GM03348 (cell line): ENCODE measurements at regions not wholly inside any gene's neighbourhood (a gene's known extent, or its start where the extent isn't known, plus 50 kb on each side); places are given as distances from the start of the nearest gene placed in this dataset.

ENCODE experiments used
- DNase-seq: peaks from one replicate; pipeline ENCODE4 v3.0.0; 2012; ENCODE audit warnings: low spot score

DNA sequence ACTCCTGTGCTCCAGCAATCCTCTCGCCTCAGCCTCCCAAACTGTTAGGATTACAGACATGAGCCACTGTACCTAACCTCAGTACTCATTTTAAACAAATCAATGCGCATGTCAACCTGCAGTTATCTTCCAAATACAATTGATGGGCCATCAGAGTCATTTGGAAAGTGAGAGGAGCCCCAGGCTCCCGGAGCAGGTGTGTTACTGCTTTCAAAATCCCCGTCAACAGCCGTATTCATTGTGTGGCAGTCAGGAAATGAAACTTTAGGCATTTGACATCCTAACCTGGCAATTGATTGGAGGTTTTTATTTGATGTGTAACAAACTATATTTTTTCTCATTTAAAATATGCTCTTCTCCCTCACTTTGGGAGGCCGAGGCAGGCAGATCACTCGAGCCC, 623.6 kb upstream of the TENM3 start:
- no peak for DNase-seq

- peak; percentile 75 for DNase-seq
Observed at GRCh38 chr4:181637186-181638105, 605.8 kb upstream of the TENM3 start.

DNA sequence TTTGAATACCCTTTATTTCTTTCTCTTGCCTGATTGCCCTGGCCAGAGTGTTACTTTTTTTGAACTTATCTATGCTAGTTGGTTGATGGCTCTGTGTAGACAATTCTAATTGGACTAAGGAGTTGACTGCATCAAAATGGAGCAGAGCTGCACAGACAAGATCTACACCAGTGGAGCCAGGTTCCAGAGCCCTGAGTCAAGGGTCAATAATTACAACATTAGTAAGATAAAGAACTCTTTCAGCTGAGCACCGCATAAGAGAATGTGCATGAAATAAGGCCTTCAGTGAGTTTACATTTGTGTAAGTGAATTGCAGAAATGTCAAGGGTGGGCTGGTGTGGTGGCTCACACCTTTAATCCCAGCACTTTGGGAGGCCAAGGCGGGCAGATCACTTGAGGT, 599.7 kb upstream of the TENM3 start:
- no peak for DNase-seq

DNA sequence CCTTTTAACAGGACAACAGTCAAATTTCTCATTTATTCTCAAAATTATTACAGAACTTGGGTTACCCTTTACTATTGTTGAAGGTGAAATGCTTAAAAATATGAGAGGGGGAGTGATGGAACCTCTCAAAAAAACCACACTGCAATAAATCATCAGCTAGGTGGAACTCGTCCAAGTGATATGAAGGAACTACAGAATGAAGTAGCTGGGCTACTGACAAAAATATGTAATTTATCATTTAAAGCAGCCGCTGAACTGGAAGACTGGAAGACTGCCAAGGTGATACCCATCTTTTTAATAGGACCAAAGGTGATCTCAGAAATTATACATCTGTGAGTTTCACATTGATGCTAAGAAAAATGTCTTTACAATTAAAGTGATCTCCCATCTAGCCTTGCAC, 597.7 kb upstream of the TENM3 start:
- DNase-seq: no peak

GRCh38 chr4:181646864-181647263, 596.3 kb upstream of the TENM3 start:
- peak; percentile 27 for DNase-seq

GRCh38 chr4:181647396-181648147, 595.6 kb upstream of the TENM3 start:
- DNase-seq: no peak

GRCh38 chr4:181650033-181650825, 593.0 kb upstream of the TENM3 start:
- no peak for DNase-seq

GRCh38 chr4:181656748-181657147, 586.5 kb upstream of the TENM3 start:
- no peak for DNase-seq

DNA sequence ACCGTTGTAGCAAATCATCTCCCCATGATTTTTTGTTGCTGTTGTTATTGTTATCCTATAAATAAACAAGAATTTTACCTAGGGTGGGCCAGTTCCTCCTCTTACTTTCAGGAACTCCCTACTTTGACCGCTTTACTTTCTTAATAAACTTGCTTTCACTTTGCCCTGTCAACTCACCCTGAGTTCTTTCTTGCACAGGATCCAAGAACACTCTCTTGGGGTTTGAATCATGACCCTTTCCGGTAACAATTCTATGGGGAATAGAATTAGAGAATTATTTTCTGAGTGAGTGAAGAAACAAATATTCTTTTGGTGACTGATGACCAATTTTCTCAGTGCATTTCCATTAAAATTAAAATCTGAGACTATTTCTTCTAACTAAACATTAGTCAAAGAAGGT, 584.0 kb upstream of the TENM3 start:
- DNase-seq: no peak

- no peak for DNase-seq
Observed at GRCh38 chr4:181659876-181660275, 583.3 kb upstream of the TENM3 start.

- peak; percentile 37 for DNase-seq
Observed at GRCh38 chr4:181661090-181661489, 582.1 kb upstream of the TENM3 start.

DNA sequence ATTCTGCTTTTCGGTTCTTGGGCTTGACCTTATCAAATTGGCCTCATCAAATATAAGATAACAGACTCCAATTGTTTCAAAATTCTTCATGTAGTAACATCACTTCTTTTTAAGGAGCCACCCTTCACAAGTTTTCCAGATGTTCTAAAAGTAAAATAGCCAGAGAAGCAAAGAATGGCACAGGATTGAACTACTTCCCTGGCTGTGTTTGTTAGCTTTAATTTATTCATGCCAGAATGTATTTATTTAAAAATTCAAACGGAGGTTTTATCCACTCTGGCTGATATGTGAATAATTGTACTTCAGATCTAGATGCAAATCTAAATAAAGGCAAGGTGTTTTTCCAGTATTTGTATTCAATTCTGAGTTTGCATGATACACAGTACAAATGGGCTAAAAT, 581.3 kb upstream of the TENM3 start:
- no peak for DNase-seq

GRCh38 chr4:181662383-181662782, 580.8 kb upstream of the TENM3 start:
- no peak for DNase-seq

GRCh38 chr4:181670506-181670905, 572.7 kb upstream of the TENM3 start:
- DNase-seq: no peak

DNA sequence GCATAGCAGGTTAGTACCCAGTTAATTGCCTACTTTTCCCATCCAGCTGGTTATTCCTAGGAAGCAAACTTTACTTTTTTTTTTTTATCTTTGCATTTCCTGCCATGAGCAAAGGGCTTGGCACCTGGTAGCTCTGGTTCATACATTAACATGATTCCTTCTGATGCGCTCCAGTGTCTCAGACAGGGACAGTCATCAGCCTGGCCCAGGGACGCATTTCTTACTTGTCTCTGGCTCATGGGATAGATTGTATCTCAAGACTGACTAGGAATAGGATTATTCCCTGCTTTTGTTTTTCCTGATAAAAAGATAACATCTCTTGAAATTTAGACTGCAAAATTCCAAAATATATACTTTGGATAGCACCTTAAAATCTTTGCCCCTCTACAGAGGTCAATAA, 571.5 kb upstream of the TENM3 start:
- DNase-seq: no peak

- no peak for DNase-seq
Observed at GRCh38 chr4:181672751-181673150, 570.5 kb upstream of the TENM3 start.

DNA sequence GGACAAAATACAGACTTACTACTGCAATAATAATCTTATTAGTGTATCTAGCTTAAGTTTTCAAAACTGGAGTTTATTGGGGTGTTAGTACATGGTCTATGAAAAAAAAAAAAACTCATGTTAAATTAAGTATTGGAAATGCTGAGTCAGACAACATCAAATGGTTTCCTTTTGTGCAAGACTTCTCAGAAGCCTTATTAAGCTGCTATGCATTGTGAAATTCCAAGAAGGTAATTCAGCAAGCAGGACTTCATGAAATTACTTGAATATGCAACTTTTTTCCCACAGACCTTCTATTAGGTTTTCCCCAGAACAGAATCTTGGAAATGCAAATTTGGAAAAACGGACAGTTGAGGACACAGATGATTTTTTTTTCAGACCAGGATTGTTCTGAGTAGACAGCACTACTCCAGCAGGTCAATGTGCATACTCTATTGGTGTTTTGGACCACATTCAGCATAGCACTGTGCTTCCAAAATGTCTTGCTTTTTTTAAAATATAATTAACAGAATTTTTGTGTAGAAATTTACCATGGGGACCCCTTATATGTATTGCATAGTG, 568.8 kb upstream of the TENM3 start:
- peak; percentile 31 for DNase-seq

DNA sequence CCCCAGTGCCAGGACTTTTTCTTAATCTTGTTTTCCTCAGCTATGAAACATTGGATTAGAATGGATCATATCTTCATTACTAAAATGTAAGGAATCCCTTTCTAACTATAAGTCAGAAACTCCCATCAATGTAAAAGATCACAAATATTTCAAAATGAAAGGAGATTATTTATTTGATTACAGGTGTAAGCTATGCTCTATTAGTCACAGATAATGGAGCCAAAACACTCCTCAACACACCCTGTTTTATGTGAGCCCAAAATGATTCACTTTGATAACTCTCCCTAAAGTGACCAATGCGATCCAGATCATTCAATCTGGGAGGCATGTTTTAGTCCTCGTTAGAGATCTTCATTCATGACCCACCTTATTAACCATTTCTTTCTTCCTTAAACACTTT, 566.7 kb upstream of the TENM3 start:
- no peak for DNase-seq

DNA sequence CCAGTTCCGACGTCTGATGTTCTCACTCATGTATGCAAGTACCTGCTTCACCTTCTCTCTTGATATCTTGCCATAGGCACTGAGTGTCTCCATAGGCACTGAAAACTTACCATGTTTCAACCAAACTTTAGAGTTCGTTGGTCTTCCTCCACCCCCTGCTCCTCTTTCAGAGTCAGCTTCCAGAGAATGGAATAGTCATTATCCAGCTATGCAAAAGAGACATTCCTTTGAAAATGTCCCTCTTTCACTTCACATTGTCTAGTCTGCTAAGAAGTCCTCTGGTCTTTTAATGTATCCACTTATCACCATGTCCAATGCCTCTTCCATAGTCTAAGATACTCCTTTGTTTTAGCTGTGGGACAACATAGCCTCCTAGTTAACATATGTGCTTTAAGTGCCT, 566.0 kb upstream of the TENM3 start:
- peak; percentile 32 for DNase-seq

DNA sequence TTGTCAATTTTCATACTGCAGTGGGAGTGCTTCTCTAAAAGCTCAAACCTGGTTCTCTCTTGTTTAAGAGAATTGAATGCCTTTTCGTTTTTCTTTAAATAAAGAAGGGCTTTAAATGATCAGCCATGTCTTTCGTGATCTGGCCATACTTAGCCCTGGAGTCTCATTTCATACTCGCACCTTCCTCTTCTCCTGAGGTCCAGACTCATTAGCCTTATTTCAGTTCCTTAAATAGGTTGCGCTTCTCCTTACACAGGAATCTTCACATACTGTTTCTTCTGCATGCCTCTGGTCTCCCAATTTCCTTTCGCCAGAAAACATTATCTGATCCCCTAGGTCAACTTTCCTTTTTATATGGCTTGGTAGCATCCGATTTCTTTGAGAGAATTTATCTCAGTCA, 565.6 kb upstream of the TENM3 start:
- DNase-seq: no peak

- DNase-seq: no peak
Observed at GRCh38 chr4:181679754-181680153, 563.4 kb upstream of the TENM3 start.

DNA sequence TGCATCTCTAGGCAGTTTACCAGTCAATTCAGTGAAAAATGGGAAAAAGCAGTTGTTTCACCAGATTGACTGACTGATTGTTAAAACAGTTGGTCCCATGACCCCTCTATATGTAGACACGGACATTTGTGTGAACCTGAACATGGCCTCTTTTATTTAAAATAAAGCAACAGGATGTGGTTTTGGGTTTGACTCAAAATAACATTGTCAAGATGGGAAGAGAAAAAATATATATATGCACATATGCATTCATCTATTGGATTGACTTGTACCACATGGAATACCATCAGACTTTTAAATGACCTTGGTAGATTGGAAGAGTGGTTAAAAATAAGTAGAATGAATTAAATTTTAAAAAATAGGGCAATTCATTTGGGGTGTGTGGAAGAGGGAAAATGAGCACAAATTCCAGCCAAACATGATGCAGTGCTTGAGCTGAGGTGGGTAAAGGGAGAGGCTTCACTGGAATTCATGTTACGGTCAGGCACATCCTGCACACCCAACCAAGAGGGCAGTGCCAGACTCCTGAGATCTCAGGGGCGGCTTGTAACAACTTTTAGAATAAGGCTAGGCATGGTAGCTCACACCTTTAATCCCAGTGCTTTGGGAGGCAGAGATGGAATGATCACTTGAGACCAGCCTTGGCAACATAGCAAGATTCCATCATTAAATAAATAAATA, 560.7 kb upstream of the TENM3 start:
- DNase-seq: no peak
